Endothelial cell of umbilical vein (primary cell): ENCODE measurements at regions not wholly inside any gene's neighbourhood (a gene's known extent, or its start where the extent isn't known, plus 50 kb on each side); places are given as distances from the start of the nearest gene placed in this dataset.

Source experiments
- BruUV-seq: library from RNA; stranded (reverse); fragments of 400-500 nt; replicated peaks from 2 replicates; lab custom pipeline; 2021; lab: Mats Ljungman, UMichigan
- CTCF ChIA-PET: fragments of 300-600, 350-600 bp; sonication (Branson Sonifier 250); formaldehyde crosslinking; loops from one replicate; lab custom pipeline; 2021; ENCODE audit warnings: antibody characterized with exemption, inconsistent platforms; lab: Charles Lee
- POLR2A ChIA-PET: fragments of 300-600, 350-600 bp; sonication (Branson Sonifier 250); formaldehyde crosslinking; loops from one replicate; lab custom pipeline; 2021; ENCODE audit warnings: antibody characterized with exemption, inconsistent platforms; lab: Charles Lee
- DNase-seq: peaks from one replicate; pipeline ENCODE4 v3.0.0-alpha.2; 2011; ENCODE audit warnings: low read depth, low spot score
- FAIRE-seq: peaks from 2 replicates; lab custom pipeline; 2011; peaks lifted over from hg19 to GRCh38; lab: Jason Lieb, UNC
- H2AFZ ChIP-seq: 2 replicates; pipeline ENCODE4 v1.6.0; 2012; ENCODE audit warnings: low read depth, low read length, control low read depth, inconsistent platforms
- H3K27ac ChIP-seq: 2 replicates; pipeline ENCODE4 v1.5.1; 2011; ENCODE audit warnings: low read depth, mild to moderate bottlenecking, control low read depth, low read length, moderate library complexity; ENCODE audit not compliant: insufficient read depth
- H3K27me3 ChIP-seq, 2 experiments: 2 replicates each; pipeline versions ENCODE4 v1.6.0 to v1.6.1; 2011; ENCODE audit warnings: low read length in 2 of 2, mixed read lengths in 1 of 2; ENCODE audit not compliant: control insufficient read depth in 2 of 2, insufficient read depth in 2 of 2
- H3K36me3 ChIP-seq, 2 experiments: 2 replicates in 1 of 2; 3 replicates in 1 of 2; pipeline ENCODE4 v1.5.1; 2011; ENCODE audit warnings: low read length in 2 of 2, mild to moderate bottlenecking in 1 of 2, moderate library complexity in 1 of 2; ENCODE audit not compliant: control insufficient read depth in 2 of 2, insufficient read depth in 2 of 2; ENCODE audit errors: extremely low read depth in 1 of 2
- H3K4me1 ChIP-seq: 3 replicates; pipeline ENCODE4 v1.5.1; 2011; ENCODE audit warnings: mild to moderate bottlenecking, low read length; ENCODE audit not compliant: control insufficient read depth, insufficient read depth; ENCODE audit errors: extremely low read depth
- H3K4me2 ChIP-seq: 2 replicates; pipeline ENCODE4 v1.6.1; 2011; ENCODE audit warnings: low read length, control low read depth, mixed read lengths; ENCODE audit not compliant: insufficient read depth
- H3K4me3 ChIP-seq, 3 experiments: fragments of 200-600 bp in 1 of 3; sonication (generic), shearing (Covaris generic) in 1 of 3; replicated peaks in 1 of 3; 2 replicates each; pipeline ENCODE4 v1.5.1; 2011 to 2016; ENCODE audit warnings: control low read depth in 3 of 3, low read length in 3 of 3, mild to moderate bottlenecking in 2 of 3, inconsistent platforms in 1 of 3, low read depth in 1 of 3, moderate library complexity in 1 of 3; ENCODE audit not compliant: insufficient read depth in 1 of 3
- H3K79me2 ChIP-seq: 2 replicates; pipeline ENCODE4 v1.6.0; 2012; ENCODE audit warnings: low read length, inconsistent platforms; ENCODE audit not compliant: control insufficient read depth, insufficient read depth
- H3K9ac ChIP-seq: replicated peaks from 2 replicates; pipeline ENCODE3; 2011; ENCODE audit warnings: low read length, control low read depth; ENCODE audit not compliant: insufficient read depth; ENCODE audit errors: extremely low read depth
- H3K9me1 ChIP-seq: replicated peaks from 3 replicates; pipeline ENCODE4 v1.6.0; 2011; ENCODE audit warnings: mild to moderate bottlenecking, low read length; ENCODE audit not compliant: control insufficient read depth, insufficient read depth; ENCODE audit errors: extremely low read depth
- H3K9me3 ChIP-seq: replicated peaks from 2 replicates; pipeline ENCODE4 v1.5.1; 2012; ENCODE audit warnings: low read length, inconsistent platforms; ENCODE audit not compliant: control insufficient read depth, insufficient read depth
- H4K20me1 ChIP-seq: replicated peaks from 2 replicates; pipeline ENCODE3; 2011; ENCODE audit warnings: mild to moderate bottlenecking, low read length; ENCODE audit not compliant: control insufficient read depth, insufficient read depth; ENCODE audit errors: extremely low read depth
- EZH2 ChIP-seq: IDR thresholded peaks from 2 replicates; pipeline ENCODE4 v1.6.1; 2012; ENCODE audit warnings: borderline replicate concordance, low read depth, mild to moderate bottlenecking, moderate library complexity, low read length, inconsistent platforms; ENCODE audit not compliant: severe bottlenecking
- FOS ChIP-seq: IDR thresholded peaks from 2 replicates; pipeline ENCODE4 v1.6.1; 2011; ENCODE audit warnings: mild to moderate bottlenecking, low read length, moderate library complexity, borderline replicate concordance; ENCODE audit not compliant: insufficient read depth
- GATA2 ChIP-seq: IDR thresholded peaks from 2 replicates; pipeline ENCODE4 v1.7.0; 2011; ENCODE audit warnings: low read depth, mild to moderate bottlenecking, moderate library complexity, mixed read lengths, low read length; ENCODE audit not compliant: insufficient read length, insufficient read depth
- JUN ChIP-seq: IDR thresholded peaks from 2 replicates; pipeline ENCODE4 v1.6.1; 2011; ENCODE audit warnings: borderline replicate concordance, low read depth; ENCODE audit not compliant: insufficient read length, insufficient read depth
- MAX ChIP-seq: IDR thresholded peaks from 2 replicates; pipeline ENCODE4 v1.6.1; 2011; ENCODE audit not compliant: insufficient read depth, insufficient read length
- MYC ChIP-seq: IDR thresholded peaks from one replicate; pipeline ENCODE4 v1.6.1; 2011; ENCODE audit warnings: mild to moderate bottlenecking, low read depth, low read length
- POLR2A ChIP-seq: IDR thresholded peaks from 2 replicates; pipeline ENCODE4 v1.6.1; 2012; ENCODE audit warnings: low read depth, mild to moderate bottlenecking, control low read depth, low read length
- POLR2AphosphoS5 ChIP-seq: IDR thresholded peaks from 2 replicates; pipeline ENCODE4 v1.6.1; 2012; ENCODE audit warnings: low read depth, mild to moderate bottlenecking, control low read depth, low read length, moderate library complexity; ENCODE audit not compliant: insufficient read depth
- dilution Hi-C: fragments of 300-500 bp; cut with MboI; formaldehyde crosslinking; loops from one replicate; pipeline ENCODE4 v1.15.0; 2019; ENCODE audit warnings: low sequenced_read_pairs; ENCODE audit not compliant: extremely low pct_ligation_motif_present
- intact Hi-C: fragments of 100-400 bp; cut with micrococcal nuclease; formaldehyde crosslinking; loops from one replicate; pipeline ENCODE4 v1.10.0; 2022
- TF ChIP-seq, protein P1 (sequence below), 2 donors: IDR thresholded peaks; 1 replicate in 1 of 2; 2 replicates in 1 of 2; pipeline ENCODE4 v1.5.1; 2011; ENCODE audit warnings: low read length in 2 of 2, mild to moderate bottlenecking in 2 of 2, moderate library complexity in 2 of 2, control low read depth in 1 of 2, inconsistent platforms in 1 of 2, low read depth in 1 of 2; ENCODE audit not compliant: insufficient read depth in 1 of 2; ENCODE audit errors: extremely low read depth in 1 of 2

GRCh38 chr4:180603791-180604190 lies 1639.4 kb upstream of the TENM3 start:
- H2AFZ ChIP-seq, result no peak overlapping the region
- FAIRE-seq, result no peak
- no peaks in the 10 kb centered on the region for H3K9me1 ChIP-seq
- no peak overlapping the region for H3K27ac ChIP-seq
- no peaks in the 10 kb centered on the region for H3K36me3 ChIP-seq
- H3K4me3 ChIP-seq, result no peak overlapping the region
- H3K79me2 ChIP-seq, result no peaks in the 10 kb centered on the region
- no peak overlapping the region for H3K4me2 ChIP-seq
- TF ChIP-seq GATA2, result no peak
- no peak for TF ChIP-seq MYC
- TF ChIP-seq MAX, result no peak
- TF ChIP-seq JUN, result no peak
- no peak for TF ChIP-seq POLR2AphosphoS5
- TF ChIP-seq EZH2, result no peak
- no peak for TF ChIP-seq FOS
- no peak for TF ChIP-seq POLR2A
- TF ChIP-seq, protein P1, sequence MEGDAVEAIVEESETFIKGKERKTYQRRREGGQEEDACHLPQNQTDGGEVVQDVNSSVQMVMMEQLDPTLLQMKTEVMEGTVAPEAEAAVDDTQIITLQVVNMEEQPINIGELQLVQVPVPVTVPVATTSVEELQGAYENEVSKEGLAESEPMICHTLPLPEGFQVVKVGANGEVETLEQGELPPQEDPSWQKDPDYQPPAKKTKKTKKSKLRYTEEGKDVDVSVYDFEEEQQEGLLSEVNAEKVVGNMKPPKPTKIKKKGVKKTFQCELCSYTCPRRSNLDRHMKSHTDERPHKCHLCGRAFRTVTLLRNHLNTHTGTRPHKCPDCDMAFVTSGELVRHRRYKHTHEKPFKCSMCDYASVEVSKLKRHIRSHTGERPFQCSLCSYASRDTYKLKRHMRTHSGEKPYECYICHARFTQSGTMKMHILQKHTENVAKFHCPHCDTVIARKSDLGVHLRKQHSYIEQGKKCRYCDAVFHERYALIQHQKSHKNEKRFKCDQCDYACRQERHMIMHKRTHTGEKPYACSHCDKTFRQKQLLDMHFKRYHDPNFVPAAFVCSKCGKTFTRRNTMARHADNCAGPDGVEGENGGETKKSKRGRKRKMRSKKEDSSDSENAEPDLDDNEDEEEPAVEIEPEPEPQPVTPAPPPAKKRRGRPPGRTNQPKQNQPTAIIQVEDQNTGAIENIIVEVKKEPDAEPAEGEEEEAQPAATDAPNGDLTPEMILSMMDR (IDR thresholded peaks at IDR 0.05; ENCODE audit: extremely low read depth in 1 of 2, insufficient read depth in 1 of 2, low read depth in 1 of 2, low read length in 2 of 2), result no peak
- H3K9ac ChIP-seq, result no peak overlapping the region
- H3K9me3 ChIP-seq, result peaks cover 3% of the 10 kb centered on the region
- no peaks in the 10 kb centered on the region for H4K20me1 ChIP-seq
- dilution Hi-C loops (no loop called here), intact Hi-C loops (no loop called here)
- ChIA-PET CTCF (no interaction called here), POLR2A (no interaction called here)
- no peaks in the 10 kb centered on the region for H3K27me3 ChIP-seq
- H3K4me1 ChIP-seq, result no peaks in the 10 kb centered on the region
- BruUV-seq, result no TSS peak
- no peak for DNase-seq
